ENCODE measurements at regions not wholly inside any gene's neighbourhood (a gene's known extent, or its start where the extent isn't known, plus 50 kb on each side); places are given as distances from the start of the nearest gene placed in this dataset.

DNA sequence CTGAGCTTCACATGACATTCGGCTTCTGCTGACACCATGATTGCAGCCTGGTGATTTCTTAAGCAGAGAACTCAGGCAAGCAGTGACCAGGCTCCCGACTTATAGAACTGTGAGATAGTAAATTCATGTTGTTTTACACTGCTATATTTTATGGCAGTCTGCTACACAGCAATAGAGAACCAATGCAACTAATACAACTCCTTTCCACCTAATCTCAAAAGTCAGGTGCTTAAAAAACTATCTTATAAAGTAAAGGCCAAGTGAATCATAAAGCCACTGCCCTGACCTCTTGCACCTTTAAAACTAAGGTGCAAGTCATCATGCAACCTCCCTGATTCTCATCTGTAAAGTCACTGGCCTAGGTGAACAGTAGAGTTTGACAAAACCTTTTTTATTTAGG lies 95.3 kb upstream of the GLS start:
- no peak for FAIRE-seq

DNA sequence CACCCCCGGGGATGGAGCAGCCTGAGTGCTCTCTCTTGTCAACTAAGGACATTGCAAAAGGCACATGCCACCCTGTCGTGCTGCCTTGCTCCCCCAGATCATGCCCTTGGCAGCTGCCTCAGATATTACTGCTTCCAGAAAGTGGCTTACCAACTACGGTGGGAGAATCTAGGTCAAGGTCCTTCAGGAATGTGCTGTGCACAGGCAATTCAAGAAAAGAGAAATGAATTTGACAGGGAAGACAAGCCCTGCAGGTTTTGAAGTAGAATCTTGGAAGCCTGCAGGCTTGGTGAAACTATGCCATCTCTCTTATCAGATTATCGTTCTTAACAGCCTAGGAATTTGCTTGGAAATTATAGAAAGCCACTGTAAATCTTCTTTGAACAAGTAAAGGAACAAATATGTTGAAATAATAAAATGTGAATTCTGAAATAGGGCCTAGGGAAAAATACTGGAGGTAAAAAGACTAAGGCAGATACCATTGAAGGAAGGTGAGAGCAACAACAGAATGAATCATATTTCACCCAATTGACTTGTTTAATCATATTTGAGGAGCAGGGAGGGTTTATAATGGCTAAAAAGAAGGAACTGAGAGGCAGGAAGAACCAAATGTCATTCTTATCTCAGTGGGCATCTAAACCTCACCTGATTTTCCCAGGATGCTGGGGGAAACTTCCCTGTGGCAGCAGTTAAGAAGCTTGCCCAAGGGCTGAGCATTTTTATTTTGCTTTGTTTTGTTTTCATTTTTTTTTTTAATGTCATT lies 94.0 kb upstream of the GLS start:
- FAIRE-seq, result no peak

DNA sequence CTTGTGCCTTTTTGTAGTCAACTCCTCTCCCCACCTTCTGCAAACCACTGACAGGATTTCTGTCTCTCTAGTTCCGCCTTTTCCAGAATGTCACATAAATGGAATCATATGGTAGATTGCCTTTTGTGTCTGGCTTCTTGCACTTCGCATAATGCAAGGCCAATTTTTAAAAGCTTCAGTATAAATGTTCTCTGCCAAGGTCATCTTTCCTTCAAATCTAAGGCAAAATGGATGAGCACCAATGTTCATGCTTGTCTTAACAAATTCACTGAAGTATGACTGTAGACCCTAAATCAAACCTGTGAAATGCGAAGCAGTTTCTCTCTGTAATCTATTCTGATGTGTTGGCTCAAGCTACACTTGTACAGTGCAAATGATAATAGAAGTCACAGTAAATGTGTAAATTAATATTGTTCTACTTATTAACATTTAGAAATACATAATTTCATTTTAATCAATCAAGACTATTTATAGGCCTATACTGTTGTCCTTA lies 92.8 kb upstream of the GLS start:
- FAIRE-seq, result no peak

DNA sequence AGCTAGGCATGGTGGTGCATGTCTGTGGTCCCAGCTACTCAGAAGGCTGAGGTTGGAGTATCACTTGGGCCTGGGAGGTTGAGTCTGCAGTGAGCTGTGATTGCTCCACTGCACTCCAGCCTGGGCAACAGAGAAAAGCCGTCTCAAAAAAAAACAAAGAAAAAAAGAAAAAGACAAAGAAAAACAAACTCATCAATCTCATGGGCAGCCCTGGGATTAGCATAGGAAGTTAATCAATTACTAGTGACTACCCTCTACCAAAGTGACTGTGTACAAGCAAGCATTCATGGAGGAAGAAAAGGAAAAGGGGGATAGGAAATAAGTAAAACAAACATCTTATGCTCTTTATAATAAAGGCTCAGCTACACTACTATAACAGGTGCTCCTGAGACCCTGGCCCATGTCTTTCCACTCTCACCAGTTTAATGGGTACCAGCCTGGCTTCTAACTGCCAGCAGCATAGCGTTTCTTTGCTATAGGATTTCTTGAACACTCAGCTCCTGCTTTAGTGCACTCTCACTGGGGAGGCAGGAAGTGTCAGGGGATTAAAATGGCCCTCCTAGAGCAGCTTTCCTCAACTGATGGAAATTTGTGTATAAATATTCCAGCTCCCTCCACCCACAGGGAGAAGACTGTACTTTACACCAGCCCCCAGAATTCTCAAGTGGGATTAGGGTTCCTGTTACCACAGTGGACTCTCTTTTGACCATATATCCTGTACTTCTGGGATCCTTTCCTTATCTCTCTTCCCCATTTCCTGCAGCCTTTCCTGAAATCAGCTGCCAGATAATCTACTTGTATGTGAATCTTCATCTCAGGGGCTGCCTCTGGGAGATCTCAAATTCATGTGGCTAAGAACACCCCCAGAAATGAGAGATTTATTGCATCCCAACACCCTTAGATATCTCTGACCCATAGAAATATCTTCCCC lies 91.3 kb upstream of the GLS start:
- no peak for FAIRE-seq

DNA sequence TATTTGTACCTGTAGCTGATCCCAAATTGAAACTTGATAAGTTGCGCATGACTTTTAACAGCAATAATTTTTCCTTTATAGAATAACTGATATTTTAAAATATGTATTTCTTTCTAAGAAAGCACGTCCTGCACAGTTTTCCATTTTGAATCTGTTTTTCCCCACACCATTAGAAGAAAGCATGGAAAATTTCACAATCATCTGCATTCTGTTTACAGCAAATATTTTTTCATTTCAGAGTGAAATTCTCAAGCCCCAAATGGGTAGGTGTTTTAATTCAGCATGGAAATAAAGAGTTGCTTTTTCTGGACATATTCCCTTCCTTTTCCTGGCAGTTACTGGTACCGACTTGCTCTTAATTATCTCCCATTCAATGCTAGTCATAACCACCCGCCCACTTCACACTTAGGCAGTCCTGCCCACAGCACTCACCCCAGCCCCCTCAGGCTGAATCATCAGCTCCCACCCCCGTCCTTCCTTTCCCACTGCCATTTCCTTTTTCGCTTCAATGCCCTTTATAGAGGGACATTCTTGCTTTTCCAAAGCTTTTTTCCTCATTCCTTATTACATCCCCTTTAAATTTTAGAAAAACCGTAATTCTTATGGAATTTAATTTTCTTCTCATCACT lies 89.2 kb upstream of the GLS start:
- FAIRE-seq, result no peak

DNA sequence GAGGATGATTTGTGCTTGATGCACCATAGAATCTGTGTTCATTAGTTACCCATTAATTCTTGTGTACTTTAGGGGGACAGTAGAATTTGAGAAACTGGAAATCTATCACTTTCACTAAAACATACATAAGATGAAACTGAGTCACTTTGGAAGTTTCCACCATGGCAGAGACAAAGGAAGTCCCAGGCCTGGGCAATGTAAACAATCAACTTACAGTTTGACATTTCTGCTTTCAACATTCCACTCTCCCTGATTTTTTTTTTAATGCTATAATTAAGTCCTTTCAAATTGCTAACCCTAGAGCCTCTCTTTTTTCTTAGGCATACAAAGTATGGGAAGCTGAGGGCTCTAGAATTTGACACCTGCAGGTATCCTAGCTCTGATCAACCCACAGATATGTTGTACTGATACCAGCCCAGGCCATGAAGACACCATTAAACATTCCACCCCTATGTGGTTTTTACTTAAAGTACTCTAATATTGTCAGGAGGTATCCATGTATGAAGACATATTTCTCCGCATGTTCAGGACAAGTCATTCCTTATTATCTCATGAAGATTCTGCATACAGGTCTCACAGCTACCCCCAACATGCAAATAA lies 88.5 kb upstream of the GLS start:
- FAIRE-seq, result no peak

DNA sequence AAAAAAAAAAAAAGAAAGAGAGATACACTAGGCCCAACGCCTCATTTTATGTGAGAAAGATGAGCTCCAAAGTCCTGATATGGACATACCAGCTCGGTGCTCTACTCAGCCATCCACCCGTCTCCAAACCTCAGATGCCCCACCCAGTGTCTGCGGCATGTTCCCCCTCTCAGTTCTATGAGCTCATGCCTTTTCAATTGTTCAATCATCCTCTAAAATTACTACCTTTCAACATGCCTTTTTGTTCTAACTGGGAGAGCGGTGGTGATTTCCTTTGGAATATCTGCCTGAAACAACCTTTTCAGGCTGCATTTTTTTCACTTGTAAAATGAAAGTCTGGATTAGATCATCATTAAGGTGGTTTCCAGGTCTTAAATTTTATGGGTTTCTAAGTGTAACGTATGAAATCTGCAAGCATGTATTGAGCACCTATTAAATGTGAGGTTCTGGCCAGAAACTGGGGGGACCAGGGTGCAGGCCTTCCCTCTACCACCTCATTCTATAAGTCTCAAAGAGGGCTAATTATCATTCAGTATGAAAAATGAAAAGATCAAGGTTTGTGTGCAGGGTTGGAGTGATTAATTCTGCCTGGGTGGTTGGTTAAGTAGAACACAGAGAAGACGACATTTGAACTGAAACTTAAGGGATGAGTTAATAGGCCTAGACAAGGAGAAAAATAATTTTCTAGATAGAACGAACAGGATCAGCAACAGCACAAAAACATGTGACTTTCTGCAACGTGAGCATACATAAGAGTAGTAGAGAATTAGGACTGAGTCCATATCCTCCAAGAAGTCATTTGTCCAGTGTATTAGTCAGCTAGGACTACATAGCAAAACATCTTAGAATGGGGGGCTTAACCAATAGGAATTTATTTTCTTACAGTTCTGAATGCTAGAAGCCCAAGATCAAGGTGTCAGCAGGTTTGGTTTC lies 87.4 kb upstream of the GLS start:
- no peak for FAIRE-seq

DNA sequence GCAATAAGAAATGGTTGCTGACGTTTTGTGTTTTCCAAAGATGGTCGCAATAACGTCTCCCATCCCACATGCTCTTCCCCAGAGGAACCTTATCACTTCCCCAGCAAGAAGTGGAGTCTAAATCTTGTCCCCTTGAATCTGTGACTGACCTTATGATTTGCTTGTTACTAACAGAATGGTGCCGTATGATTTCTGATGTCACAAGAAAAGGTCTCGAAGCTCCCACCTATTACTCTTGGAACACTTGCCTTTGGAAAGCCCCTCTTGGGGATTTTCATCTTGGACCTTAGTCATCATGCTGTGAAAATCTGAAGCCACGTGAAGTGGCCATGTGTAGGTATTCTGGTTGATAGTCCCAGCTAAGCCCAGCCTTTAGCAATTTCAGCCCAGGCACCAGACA lies 86.2 kb upstream of the GLS start:
- no peak for FAIRE-seq

DNA sequence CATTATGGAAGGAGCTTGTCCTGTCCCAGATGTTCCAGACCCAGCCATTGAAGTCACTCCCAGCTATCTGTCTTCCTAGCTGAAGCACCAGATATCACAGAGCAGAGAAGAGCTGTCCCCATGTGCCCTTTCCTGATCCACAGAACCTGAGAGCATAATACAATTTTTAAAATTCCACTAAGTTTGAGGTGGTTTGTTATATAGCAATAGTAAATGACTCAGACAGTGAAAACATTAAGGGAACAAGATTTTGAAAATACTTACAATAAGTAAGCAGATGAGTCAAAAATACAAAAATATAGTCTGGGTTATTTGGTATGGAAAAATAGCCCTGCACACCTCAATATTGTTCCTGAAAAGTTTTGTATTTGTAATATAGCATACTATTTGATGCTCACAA lies 85.8 kb upstream of the GLS start:
- FAIRE-seq, result no peak

DNA sequence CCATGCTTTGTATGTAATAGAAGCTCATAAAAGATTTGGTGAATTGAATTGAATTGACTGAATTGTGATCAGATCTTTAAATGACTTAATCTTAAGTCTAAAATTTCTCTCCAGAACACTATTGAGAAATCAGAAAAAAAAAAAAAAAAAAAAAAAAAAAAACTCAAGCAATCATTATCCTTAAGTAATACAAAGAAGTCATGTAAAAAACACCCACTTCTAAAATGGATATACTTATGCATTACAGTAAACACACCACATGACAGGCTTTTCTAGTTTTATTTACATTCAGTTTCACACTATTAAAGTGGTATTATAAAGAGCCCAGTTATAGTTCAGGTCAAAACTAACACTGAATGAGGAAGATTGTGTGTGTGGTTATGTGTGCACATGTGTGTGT lies 84.9 kb upstream of the GLS start:
- no peak for FAIRE-seq

DNA sequence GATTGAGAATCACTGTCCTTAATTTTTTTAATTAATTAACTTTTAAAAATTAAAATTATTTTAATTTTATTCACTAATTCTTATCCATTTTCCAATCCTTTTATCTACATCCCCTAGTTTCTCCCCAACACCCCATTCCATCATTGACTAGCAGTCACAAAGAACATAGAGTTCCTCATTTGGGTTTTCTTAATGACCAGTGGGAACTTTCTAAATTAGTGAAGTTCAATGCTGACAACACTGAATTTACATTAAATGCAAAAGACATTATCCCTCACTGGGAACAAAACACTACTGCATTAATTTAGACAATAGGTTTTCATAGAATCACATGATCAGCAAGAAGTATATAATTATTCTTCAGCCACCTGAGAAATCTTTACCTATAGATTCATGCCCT lies 80.6 kb upstream of the GLS start:
- no peak for FAIRE-seq

DNA sequence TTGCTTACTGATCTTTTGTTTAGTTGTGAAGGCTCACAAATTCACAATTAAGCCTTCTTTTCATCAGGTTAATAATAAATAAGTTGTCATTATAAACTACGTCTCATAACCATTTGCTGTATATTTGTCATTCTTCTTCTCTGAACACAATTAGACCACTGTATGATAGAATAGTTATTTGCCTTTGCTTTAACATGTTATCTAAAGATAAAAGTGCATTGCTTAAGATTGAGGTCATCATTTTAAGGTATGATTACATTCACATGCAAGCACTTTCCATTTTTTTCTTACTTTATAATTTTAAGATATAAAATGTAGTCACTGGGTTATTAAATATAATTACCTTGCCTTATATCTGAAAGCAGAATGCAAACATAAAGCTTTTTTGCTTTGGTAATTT lies 80.1 kb upstream of the GLS start:
- no peak for FAIRE-seq

DNA sequence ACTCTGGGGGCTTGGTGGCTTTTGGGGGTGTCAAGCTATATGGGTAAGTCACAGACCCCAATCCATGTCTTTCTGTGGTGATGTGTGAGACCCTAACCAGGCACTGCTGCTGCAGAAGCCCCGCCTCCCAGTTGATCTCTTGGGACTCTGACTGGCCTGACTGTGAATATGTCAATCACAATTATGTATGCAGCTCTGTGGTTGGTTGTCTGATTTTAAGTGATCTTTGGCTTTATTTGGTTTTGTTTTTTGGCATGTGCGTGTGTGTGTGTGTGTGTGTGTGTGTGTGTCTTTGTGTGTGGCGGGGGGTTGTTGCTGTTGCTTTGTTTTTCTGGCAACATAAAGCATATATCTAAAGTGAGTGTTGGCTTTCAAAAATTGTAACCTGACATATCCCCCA lies 78.5 kb upstream of the GLS start:
- no peak for FAIRE-seq

DNA sequence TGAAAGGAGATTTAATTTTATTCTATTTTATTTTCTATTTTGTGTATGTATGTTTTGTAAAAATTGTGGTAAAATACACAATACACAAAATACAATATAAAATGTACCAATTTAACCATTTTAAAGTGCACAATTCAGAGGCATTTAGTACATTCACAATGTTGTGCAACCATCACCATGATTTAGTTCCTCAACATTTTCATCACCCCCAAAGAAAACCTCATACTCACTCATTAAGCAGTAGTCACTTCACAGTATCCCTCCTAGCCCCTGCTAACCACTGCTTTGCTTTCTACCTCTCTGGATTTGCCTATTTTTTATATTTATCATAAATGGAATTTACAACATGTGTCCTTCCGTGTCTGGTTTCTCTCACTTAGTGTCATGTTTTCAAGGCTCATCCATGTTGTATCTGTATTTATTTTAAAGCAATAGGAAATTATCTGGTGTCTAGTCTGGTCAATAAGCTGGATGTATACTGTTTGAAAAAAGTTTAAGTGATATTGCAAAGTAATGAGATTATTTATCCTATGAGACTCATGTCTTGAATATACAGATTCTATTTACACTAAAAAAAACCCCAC lies 77.9 kb upstream of the GLS start:
- no peak for FAIRE-seq

DNA sequence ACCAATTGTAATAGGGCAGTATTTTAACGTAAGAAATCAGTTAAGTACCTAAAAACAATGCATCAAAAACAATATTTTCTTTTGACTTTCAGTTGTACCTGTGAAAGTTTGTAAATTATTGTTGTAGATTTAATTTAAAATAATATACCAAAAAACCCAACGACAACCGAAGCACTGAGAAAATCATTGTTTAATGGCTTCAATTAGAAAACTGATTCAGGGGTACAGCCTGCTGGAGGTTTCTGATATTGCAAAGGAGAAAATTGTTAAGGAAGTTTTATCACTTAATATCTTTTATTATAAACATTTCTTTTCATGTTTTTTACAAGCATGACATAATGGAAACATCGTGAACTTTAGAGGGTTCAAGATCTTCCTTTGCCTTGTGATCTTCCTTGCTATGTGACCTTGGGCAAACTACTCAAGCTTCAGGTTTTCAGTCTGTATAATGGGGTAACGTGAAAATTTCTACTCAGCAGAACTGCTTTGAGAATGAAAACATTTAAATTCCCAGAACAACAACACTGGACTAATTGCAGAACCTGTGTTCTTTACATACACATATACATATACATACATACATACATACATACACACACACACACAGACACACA lies 76.3 kb upstream of the GLS start:
- FAIRE-seq, result peak; percentile 3

DNA sequence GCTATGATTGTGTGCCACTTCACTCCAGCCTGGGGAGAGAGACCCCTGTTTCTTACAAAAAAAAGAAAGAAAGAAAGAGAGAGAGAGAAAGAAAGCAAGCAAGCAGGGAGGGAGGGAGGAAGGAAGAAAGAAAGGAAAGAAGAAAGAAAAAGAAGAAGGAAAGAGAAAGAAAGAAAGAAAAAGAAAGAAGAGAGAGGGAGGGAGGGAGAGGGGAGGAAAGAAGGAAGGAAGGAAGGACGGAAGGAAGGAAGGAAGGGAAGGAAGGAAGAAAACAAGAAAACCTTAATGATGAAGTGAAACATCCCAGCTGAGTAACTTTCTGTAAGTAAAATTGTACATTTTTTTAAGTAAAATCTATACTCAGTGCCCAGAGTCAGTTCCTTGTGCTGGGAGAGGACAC lies 75.5 kb upstream of the GLS start:
- no peak for FAIRE-seq

DNA sequence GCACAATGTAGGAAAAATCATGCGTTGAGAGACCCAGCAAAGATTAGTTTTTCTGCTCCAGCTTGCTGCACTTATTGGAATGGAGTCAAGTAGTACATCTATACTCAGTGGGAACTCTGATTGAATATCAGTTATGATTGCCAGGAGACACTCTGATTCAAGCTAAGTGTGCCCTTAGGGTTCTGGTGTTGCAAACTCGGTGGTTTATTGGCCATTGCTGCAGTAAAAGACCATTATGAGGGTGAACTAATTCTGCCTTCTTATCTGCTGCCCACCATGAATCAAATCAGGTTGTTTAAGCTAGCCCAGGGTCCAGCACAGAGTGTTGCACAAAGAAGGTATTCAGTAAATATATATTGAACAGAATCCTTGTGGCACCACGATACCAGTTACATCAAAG lies 74.8 kb upstream of the GLS start:
- no peak for FAIRE-seq

DNA sequence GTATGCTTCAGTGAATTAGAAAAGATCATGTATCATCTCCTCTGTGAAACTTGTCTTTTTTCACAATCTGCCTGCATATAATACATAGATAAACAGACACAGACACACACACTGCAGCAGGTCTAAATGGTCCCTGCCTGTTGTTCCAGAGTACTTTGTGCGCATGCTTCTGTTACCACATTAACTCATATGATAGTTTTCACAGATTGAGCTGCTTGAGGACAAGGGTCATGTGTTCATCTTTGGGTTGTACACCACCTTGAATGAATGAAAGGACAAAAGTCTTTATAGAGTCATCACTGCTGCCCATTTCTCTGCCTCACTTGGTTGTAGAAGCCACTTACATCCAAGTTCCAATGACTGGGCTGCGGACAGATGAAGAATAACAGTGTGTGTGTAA lies 72.7 kb upstream of the GLS start:
- FAIRE-seq, result no peak

DNA sequence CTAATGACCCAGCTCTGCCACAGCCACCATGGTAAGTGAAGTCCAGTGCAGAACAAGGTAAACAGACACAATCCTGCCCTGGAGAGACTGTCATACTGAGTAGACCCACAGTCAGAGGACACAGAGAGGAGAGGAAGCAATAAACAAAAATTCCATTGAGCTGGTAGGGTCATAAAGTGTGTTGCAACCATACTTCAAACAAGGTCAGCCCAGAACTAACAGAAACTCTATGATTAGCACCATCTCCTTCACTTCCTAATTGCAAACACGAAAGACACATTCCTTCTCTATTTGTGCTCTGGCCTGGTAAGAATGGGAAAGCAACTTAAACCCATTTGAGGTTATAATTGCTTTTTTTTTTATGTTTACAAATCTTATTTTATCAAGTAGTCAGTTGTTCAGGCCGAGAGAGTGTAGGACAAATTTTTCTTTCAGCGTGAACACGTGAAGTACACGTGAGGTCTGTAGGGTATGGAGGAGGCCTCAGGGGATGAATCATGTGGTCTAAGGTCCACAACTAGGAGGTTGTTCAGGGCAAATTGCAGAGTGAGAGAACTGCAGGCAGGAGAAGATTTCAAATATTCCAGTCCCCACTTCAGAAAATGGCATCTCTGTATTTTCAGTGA lies 71.4 kb upstream of the GLS start:
- no peak for FAIRE-seq

DNA sequence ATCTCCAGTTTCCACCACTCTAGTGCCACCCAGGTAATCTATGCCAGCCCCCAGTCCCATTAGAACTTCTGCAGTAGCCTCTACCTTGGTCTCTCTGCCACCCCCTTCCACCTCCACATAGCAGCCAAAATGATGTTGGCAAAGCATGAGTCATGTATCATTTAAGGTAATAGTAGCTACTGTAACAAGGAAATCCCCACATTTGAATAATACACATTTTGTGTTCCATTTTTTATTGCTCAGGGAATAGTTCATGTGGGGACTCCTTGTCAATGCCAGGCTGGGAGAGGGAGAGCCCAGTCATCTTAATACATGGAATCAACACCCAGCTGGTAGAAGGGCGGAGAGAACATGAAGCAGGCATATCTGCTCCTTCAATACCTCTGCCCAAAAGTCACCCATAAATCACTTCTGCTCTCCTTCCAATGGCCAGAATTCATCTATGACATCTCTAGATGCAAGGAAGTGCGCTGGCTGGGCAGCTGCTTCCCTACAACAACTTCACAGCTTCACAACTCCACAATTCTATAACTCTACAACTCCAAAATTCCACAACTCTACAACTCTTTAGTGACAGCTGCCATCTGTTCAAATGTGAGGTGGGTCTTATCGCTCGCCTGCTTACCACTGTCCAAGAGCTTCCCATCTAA lies 70.6 kb upstream of the GLS start:
- no peak for FAIRE-seq

Data from G401.6 (cell line).